ENCODE measurements at regions not wholly inside any gene's neighbourhood (a gene's known extent, or its start where the extent isn't known, plus 50 kb on each side); places are given as distances from the start of the nearest gene placed in this dataset.

- no peak for DNase-seq
Observed at GRCh38 chr17:36765436-36766043, 164.2 kb downstream of the MRM1 start.

DNA sequence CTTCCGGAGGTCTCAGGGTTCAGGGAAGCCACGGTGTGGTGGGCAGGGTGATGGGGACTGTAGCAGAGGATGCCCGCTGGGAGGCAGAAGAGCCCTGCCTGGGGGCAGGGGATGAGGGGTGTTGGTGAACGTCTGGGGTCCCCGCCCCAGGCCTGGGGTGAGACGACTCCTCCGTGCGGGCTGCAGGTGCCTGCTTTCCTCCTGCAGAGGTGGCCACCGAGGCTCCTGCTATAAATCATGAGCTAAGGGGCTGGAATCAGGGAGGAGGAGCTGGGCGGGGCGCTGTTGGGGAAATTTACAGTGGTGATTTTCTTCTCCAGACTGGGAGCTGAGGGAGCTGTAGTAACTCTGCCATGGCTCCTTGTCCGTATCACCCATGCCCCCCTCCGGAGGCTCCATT lies 167.0 kb downstream of the MRM1 start:
- DNase-seq, result no peak

DNA sequence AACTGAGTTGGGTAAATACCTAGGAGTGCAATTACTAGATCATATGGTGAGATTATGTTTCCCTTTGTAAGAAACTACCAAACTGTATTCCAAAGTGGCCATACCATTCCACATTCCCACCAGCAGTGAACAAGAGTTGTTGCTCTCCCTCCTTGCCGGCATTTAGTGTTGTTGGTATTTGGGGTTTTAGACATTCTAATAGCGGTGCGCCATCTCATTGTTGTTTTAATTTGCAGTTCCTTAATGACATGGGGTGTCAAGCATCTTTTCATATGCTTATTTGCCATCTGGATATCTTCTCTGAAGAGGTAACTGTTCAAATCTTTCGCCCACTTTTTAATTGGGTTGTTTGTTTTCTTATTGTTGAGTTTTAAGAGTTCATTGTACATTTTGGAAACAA lies 164.2 kb upstream of the LHX1 start:
- DNase-seq, result no peak

DNA sequence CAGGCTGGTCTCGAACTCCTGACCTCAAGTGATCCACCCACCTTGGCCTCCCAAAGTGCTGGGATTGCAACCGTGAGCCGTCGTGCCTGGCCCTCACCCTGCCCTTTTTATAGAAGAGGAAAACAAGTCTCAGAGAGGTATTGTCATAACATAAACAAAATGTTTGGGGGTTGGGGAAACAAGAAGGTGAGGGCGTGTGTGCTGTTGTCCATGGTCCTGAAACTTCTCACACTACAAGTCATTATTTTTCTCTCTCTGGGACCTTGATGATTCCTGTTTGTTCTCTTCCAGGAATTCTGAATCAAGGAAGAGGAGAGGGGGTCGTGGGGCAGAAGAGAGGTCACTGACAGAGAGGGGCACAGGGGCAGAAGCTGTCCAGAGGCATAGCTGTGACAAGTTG lies 160.2 kb upstream of the LHX1 start:
- DNase-seq, result no peak

DNA sequence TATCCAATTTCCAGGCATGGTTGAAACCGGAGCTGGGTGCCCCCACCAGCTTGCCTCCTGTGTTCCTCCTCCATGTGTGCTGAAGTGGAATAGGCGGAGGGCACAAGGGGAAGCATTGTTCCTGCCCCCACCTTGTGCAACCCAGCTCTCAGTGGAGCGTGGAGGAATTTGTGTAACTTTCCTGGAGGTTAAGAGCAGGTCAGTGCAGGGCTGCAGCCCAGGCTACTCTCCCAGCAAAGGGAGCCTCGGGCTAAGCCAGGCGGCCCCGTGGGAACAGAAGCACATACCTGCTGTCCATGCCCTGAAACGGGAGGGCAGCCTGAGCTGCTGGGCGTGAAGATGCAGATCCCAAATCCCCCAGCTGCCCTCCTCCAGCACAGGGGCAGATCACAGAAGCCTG lies 158.8 kb upstream of the LHX1 start:
- no peak for DNase-seq

DNA sequence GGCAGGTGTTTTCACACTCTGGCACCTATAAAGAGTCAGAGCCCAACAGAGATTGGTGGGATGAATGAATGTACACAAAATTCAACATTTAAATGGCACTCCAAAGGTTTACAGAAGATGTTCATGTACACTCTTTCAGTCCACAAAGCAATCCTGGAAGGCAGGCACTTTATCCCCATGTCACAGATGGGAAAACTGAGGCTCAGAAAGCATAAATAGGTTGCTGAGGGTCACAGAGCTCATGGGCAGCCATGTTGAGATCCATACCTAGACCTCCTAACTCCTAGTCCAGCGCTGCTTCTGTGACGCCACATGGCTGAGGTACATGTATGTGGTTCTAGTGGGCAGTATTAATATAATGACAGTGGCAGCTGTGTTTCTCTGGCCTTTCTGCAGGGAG lies 157.7 kb upstream of the LHX1 start:
- DNase-seq, result no peak

- no peak for DNase-seq
Observed at GRCh38 chr17:36784633-36785032, 152.6 kb upstream of the LHX1 start.

GRCh38 chr17:36786867-36787266 lies 150.4 kb upstream of the LHX1 start:
- no peak for DNase-seq

DNA sequence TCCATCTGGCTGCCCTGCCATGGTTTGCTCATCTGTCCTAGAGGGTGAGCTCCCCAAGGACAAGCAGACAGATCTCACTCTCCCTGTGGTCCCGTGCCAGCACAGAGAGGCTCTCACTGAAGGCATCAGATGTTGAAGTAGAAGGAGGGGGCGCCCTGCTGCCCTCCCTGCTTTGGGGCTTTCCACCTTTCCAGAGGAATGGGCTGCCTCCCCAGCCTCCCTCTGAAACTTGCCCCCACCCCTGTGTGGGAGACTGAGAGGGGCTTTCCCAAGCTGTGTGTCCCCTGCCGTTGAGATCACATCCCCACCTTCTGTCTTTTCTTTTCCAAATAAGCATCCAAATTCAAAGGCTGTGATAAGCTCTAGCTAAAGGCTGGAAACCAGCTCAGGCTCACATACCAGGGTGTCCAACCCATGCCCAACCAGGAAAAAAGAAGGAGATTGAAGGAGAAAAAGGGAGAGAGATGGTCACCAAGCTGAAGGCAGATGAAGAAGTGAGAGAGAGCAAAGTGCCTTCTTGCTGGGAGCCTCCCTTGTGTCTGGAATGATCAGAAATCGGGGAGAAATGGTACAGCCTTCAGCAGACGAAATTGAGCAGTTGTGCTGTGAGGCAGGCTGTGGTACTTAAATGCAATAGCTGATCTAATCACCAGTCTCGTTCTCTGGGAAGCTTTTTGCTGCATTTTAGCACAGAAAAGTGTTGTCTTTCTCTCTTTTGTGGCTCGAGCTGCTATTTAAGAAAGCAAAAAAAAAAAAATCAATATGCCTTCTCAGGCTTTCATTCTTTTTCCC lies 145.9 kb upstream of the LHX1 start:
- no peak for DNase-seq

- DNase-seq, result no peak
Observed at GRCh38 chr17:36791942-36792475, 145.3 kb upstream of the LHX1 start.

DNA sequence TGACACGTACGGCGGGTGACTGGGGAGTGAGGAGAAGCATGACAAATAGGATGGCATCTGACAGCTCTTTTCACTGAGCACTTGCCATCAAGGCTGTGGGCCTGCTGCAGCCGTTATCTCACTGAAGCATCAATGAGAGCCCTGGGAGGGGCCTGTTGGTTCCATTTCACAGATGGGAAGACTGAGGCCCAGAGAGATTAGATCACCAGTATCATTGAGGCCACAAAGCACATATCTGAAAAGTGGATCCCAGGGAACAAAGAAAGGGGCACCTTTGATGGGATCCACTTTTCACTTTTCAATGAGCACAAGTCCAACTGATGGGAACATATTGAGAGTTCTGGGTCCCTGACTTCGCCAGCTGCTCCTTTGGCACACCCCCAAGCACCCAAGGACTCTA lies 144.4 kb upstream of the LHX1 start:
- DNase-seq, result no peak

DNA sequence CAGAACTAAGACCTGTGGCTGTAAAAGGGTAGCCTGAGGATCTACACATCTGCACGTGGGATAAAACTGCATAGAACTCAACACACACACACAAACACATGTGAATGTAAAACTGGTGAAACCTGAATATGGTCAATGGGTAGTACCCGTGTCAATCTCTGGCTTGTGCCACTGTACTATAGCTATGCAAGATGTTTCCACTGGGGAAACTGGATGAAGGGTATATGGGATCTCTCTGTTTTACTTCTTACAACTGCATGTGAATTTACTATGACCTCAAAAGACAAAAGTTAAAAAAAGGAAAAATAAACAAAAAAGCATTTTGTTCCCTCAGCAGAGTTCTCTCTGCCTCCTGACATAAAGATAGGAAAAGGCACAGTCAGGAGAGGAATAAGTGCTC lies 143.3 kb upstream of the LHX1 start:
- no peak for DNase-seq

DNA sequence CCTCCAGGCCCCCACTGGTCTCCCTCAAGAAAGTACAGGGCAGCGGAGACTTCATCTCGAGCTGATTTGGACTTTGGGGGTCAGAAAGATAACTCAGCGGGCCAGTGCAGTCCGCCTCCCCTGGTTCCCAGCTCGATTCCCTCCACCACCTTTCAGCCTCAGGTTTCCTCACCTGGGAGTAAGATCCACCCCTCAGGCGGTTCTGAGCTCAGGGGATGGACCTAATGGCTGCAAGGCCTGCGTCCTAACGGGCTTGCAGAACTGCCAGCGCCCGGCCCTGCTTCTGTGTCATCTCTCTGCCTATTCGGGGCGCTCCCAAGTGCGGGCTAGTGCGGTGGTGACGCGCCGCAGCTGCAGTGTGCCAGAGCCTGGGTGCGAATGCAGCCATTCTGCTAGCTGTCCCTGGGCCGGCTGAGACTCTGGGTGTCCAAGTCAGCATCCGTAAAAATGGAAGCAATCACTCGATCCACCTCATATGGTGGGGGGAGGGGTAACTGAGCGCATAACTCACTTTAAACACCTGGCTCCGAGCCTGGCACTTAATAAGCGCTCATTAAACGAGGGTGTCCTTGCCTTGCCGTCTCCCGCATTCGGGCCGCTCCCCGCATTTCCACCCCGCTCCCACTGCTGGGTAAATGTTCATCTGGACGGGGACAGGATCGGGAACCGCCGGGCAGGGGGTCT lies 129.6 kb upstream of the LHX1 start:
- no peak for DNase-seq

DNA sequence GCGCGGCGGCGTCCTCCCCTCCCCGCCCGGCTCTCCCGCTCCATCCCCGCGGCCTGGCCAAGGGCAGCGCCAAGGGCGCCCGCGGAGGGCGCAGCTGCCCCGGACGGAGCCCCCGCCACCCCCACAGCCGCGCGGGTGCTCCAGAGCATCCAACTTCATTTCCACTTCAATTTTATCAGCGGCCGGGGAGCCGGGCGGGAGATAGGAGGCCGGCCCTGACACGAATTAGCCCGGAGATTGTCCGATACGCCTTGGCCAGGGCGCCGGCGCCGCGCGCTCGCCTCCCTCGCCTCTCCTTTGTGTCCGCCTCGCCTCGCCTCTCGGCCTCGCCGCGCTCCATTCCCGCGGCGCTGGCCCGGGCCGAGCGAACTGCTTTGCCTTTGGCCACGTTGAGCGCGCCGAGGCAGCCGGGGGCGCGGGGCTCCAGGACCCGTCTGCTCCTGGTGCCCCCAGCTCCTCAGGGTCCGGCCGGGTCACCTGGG lies 129.1 kb upstream of the LHX1 start:
- no peak for DNase-seq

GRCh38 chr17:36812762-36813161 lies 124.5 kb upstream of the LHX1 start:
- DNase-seq, result no peak

- no peak for DNase-seq
Observed at GRCh38 chr17:36813357-36813756, 123.9 kb upstream of the LHX1 start.

- DNase-seq, result no peak
Observed at GRCh38 chr17:36813957-36814563, 123.2 kb upstream of the LHX1 start.

- no peak for DNase-seq
Observed at GRCh38 chr17:36814958-36815357, 122.3 kb upstream of the LHX1 start.

GRCh38 chr17:36816214-36816906 lies 120.9 kb upstream of the LHX1 start:
- no peak for DNase-seq

DNA sequence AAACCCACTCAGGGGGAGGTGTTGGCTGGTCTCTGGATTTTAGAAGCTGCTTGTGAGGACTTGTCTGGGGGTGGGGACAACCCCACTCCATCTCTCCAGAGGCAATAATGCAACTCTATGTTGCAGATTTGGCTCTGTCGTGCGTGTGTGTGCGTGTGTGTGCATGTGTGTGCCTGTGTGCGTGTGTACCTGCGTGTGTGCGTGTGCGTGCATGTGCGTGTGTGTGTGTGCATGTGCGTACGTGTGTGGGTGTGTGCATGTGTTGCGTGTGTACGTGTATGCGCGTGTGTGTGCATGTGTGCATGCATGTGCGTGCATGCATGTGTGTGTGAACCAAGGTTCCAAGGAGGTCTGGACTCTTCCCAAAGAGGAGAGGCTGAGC lies 120.4 kb upstream of the LHX1 start:
- DNase-seq, result no peak

DNA sequence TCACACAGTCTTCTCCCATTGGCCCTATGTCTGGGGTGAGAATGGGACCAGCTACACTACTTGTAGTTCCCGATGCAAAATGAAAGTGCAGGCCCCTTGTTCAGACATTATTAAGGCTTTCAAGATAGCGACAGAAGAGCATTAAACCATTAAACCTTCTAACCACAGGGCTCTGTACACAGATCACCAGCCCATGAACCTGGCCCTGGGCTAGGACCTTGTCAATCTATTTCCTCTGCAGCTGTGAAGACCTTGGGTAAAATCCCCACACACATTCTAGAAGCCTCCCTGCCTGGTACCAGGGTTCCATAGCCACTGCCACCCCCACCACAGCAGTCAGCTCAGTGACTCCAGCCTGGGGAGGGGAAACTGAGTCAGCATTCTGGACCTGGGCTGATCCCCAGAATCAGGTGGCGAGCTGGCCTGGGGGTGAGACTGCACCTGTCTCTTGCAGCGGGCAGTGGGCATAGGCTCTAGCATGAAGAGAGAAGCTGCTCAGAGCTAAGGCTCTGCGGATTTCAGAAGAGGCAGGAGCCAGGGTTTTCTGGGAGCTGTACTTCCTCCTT lies 119.7 kb upstream of the LHX1 start:
- DNase-seq, result no peak

- no peak for DNase-seq
Observed at GRCh38 chr17:36818134-36818825, 119.0 kb upstream of the LHX1 start.

All from CD4-positive, alpha-beta T cell treated with Interferon gamma for 1 hour (primary cell).